22Rv1 (cell line): ENCODE measurements at regions not wholly inside any gene's neighbourhood (a gene's known extent, or its start where the extent isn't known, plus 50 kb on each side); places are given as distances from the start of the nearest gene placed in this dataset.

Experiments used
- H3K27ac ChIP-seq: fragments of 450-650 bp; 2 replicates; pipeline ENCODE4 v1.5.1; 2017
- CTCF ChIP-seq: fragments of 450-650 bp; IDR thresholded peaks from 2 replicates; pipeline ENCODE4 v1.5.1; 2017; ENCODE audit warnings: mild to moderate bottlenecking
- ZFX ChIP-seq: fragments of 450-650 bp; IDR thresholded peaks from 2 replicates; pipeline ENCODE4 v1.6.1; 2017; ENCODE audit warnings: antibody characterized with exemption, borderline replicate concordance

- no peak overlapping the region for H3K27ac ChIP-seq
- TF ChIP-seq CTCF = no peak
- TF ChIP-seq ZFX = no peak
Observed at GRCh38 chr3:168251371-168251770, 155.6 kb upstream of the GOLIM4 start.

- TF ChIP-seq CTCF (no peak), ZFX (no peak)
- no peak overlapping the region for H3K27ac ChIP-seq
Observed at GRCh38 chr3:168250415-168250861, 154.7 kb upstream of the GOLIM4 start.

GRCh38 chr3:168249550-168250414 is 154.1 kb upstream of the GOLIM4 start:
- peak overlapping the region; percentile 75 for H3K27ac ChIP-seq
- TF ChIP-seq CTCF = peak; percentile 71
- no peak for TF ChIP-seq ZFX

GRCh38 chr3:168249205-168249549 is 153.5 kb upstream of the GOLIM4 start:
- H3K27ac ChIP-seq = peak overlapping the region; percentile 75
- TF ChIP-seq CTCF (no peak), ZFX (no peak)

- H3K27ac ChIP-seq = peak overlapping the region; percentile 75
- TF ChIP-seq CTCF (no peak), ZFX (no peak)
Observed at GRCh38 chr3:168248383-168249204, 152.9 kb upstream of the GOLIM4 start.

GRCh38 chr3:168241156-168241555 is 145.4 kb upstream of the GOLIM4 start:
- TF ChIP-seq ZFX = no peak
- TF ChIP-seq CTCF = no peak
- no peak overlapping the region for H3K27ac ChIP-seq

- TF ChIP-seq CTCF = no peak
- TF ChIP-seq ZFX = no peak
- H3K27ac ChIP-seq = no peak overlapping the region
Observed at GRCh38 chr3:168239287-168239686, 143.6 kb upstream of the GOLIM4 start.
